Mesothelial cell of epicardium (in vitro differentiated cells): ENCODE measurements at regions not wholly inside any gene's neighbourhood (a gene's known extent, or its start where the extent isn't known, plus 50 kb on each side); places are given as distances from the start of the nearest gene placed in this dataset.
"Not testable (repeated sequence)": the region's sequence is repeated elsewhere in the genome, so short reads cannot be mapped to it uniquely, and the experiment has no call there.

ENCODE experiments used
- DNase-seq, 2 experiments: peaks; one replicate each; pipeline ENCODE4 v3.0.0; 2021; ENCODE audit warnings: low spot score in 2 of 2; ENCODE audit not compliant: unreplicated experiment in 2 of 2
- H3K27ac Mint-ChIP-seq: 2 replicates; pipeline ENCODE4 v1.8.0; 2021; ENCODE audit warnings: mixed read lengths
- H3K27me3 Mint-ChIP-seq: 2 replicates; pipeline ENCODE4 v1.8.0; 2021; ENCODE audit warnings: low read depth, mixed read lengths
- H3K36me3 Mint-ChIP-seq: 2 replicates; pipeline ENCODE4 v1.8.0; 2021; ENCODE audit warnings: mixed read lengths
- H3K4me1 Mint-ChIP-seq: 2 replicates; pipeline ENCODE4 v1.8.0; 2021; ENCODE audit warnings: mixed read lengths
- H3K4me3 Mint-ChIP-seq: 2 replicates; pipeline ENCODE4 v1.8.0; 2021; ENCODE audit warnings: mild to moderate bottlenecking, moderate library complexity, mixed read lengths
- H3K9me3 Mint-ChIP-seq: 2 replicates; pipeline ENCODE4 v1.8.0; 2021; ENCODE audit warnings: mixed read lengths
- CTCF ChIP-seq: fragments of 200-600 bp; sonication (generic); IDR thresholded peaks from one replicate; pipeline ENCODE4 v1.5.0; 2021; ENCODE audit warnings: antibody characterized with exemption; ENCODE audit not compliant: unreplicated experiment

- Mint-ChIP-seq H3K27ac (no peak overlapping the region), H3K27me3 (no peaks in the 10 kb centered on the region), H3K9me3 (peaks cover 33% of the 10 kb centered on the region), H3K4me3 (no peak overlapping the region), H3K4me1 (peaks cover 6% of the 10 kb centered on the region), H3K36me3 (peaks cover 12% of the 10 kb centered on the region)
- DNase-seq = no peak
- TF ChIP-seq CTCF = no peak
These were observed 303.1 kb upstream of the CDYL start for GRCh38 chr6:4472969-4473642.

GRCh38 chr6:4472222-4472621 lies 304.0 kb upstream of the CDYL start:
- no peak overlapping the region for H3K27ac Mint-ChIP-seq
- DNase-seq = no peak
- TF ChIP-seq CTCF = no peak
- H3K9me3 Mint-ChIP-seq = peaks cover 33% of the 10 kb centered on the region
- no peak overlapping the region for H3K4me3 Mint-ChIP-seq
- no peaks in the 10 kb centered on the region for H3K27me3 Mint-ChIP-seq
- H3K36me3 Mint-ChIP-seq = peaks cover 12% of the 10 kb centered on the region
- peaks cover 6% of the 10 kb centered on the region for H3K4me1 Mint-ChIP-seq

- Mint-ChIP-seq H3K36me3 (peaks cover 12% of the 10 kb centered on the region), H3K9me3 (peaks cover 33% of the 10 kb centered on the region)
- not testable (repeated sequence) for H3K4me3 Mint-ChIP-seq, DNase-seq, H3K27ac Mint-ChIP-seq, H3K27me3 Mint-ChIP-seq, H3K4me1 Mint-ChIP-seq
These were observed 304.7 kb upstream of the CDYL start for GRCh38 chr6:4471515-4471914.

- Mint-ChIP-seq H3K36me3 (peaks cover 12% of the 10 kb centered on the region), H3K27ac (no peak overlapping the region), H3K9me3 (peaks cover 33% of the 10 kb centered on the region), H3K4me1 (peaks cover 6% of the 10 kb centered on the region), H3K4me3 (no peak overlapping the region), H3K27me3 (no peaks in the 10 kb centered on the region)
- no peak for TF ChIP-seq CTCF
- DNase-seq = no peak
These were observed 305.4 kb upstream of the CDYL start for GRCh38 chr6:4470698-4471210.

GRCh38 chr6:4466769-4467480 lies 309.3 kb upstream of the CDYL start:
- Mint-ChIP-seq H3K36me3 (peaks cover 10% of the 10 kb centered on the region), H3K4me1 (peaks cover under 1% of the 10 kb centered on the region), H3K27me3 (no peaks in the 10 kb centered on the region), H3K4me3 (no peak overlapping the region), H3K27ac (no peak overlapping the region), H3K9me3 (peaks cover 27% of the 10 kb centered on the region)
- no peak for TF ChIP-seq CTCF
- DNase-seq = no peak

GRCh38 chr6:4466261-4466660 lies 309.9 kb upstream of the CDYL start:
- H3K36me3 Mint-ChIP-seq = peaks cover 8% of the 10 kb centered on the region
- no peaks in the 10 kb centered on the region for H3K27me3 Mint-ChIP-seq
- H3K27ac Mint-ChIP-seq = no peak overlapping the region
- H3K9me3 Mint-ChIP-seq = peaks cover 21% of the 10 kb centered on the region
- H3K4me3 Mint-ChIP-seq = no peak overlapping the region
- peaks cover 7% of the 10 kb centered on the region for H3K4me1 Mint-ChIP-seq
- DNase-seq = no peak
- TF ChIP-seq CTCF = no peak
